ENCODE measurements at regions not wholly inside any gene's neighbourhood (a gene's known extent, or its start where the extent isn't known, plus 50 kb on each side); places are given as distances from the start of the nearest gene placed in this dataset.

GRCh38 chr4:13703096-13703495 is 75.6 kb upstream of the BOD1L1 start:
- no peak for DNase-seq (ENCODE audit: low spot score)
- no peak for ATAC-seq (ENCODE audit: low FRiP score)
- TF ChIP-seq, protein P1, sequence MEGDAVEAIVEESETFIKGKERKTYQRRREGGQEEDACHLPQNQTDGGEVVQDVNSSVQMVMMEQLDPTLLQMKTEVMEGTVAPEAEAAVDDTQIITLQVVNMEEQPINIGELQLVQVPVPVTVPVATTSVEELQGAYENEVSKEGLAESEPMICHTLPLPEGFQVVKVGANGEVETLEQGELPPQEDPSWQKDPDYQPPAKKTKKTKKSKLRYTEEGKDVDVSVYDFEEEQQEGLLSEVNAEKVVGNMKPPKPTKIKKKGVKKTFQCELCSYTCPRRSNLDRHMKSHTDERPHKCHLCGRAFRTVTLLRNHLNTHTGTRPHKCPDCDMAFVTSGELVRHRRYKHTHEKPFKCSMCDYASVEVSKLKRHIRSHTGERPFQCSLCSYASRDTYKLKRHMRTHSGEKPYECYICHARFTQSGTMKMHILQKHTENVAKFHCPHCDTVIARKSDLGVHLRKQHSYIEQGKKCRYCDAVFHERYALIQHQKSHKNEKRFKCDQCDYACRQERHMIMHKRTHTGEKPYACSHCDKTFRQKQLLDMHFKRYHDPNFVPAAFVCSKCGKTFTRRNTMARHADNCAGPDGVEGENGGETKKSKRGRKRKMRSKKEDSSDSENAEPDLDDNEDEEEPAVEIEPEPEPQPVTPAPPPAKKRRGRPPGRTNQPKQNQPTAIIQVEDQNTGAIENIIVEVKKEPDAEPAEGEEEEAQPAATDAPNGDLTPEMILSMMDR (IDR thresholded peaks at IDR 0.05): no peak

DNA sequence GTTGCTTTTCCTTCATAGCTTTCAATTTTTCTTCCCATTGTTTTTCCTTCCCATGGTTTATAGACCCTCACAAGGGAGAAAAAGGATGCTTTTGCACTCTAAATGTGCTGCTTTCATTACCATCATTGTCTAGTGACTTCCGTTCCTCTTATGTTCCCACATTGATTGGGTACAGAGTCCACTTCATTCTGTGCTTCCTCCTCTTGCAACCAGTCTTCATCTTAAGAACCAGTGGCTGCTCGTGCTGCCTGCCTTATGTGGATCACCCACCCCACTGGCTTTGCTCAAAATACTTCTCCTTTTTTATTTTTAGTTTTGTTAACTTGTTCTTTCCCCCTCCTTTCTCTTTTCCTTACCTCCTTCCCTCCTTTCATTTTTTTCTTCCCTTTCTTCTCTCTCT is 76.5 kb upstream of the BOD1L1 start:
- TF ChIP-seq, protein P1 (IDR thresholded peaks at IDR 0.05): no peak
- no peak for DNase-seq (ENCODE audit: low spot score)
- no peak for ATAC-seq (ENCODE audit: low FRiP score)

GRCh38 chr4:13704761-13705160 is 77.2 kb upstream of the BOD1L1 start:
- DNase-seq (ENCODE audit: low spot score) (no peak), ATAC-seq (ENCODE audit: low FRiP score) (no peak)
- TF ChIP-seq, protein P1 (IDR thresholded peaks at IDR 0.05): no peak

DNA sequence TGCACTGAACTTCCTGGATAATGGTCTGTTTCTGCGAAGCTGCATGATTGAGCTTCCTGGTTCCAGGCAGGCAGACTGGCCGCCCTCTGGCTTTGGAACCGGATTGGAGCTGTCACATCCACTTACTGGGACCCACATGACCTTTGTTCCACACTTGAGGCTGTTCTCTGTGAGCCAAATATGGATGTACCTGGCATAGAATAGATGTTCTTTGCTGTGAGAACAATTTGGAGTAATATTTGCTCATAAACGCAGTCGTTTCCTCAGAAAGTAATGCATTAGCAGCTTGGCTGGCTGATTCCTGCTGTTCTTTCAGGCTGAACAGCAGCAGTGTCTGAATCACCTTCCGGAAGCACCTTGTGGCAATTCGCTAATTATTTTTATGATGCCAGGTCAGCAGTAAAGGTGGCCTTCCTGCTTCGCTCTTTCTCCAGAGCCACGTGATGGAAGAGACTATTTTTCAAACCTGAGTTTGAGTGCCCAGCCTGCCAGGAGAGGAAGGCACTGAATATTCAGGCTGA is 78.1 kb upstream of the BOD1L1 start:
- TF ChIP-seq, protein P1 (IDR thresholded peaks at IDR 0.05): no peak
- DNase-seq (ENCODE audit: low spot score) (no peak), ATAC-seq (ENCODE audit: low FRiP score) (no peak)

GRCh38 chr4:13706120-13706519 is 78.6 kb upstream of the BOD1L1 start:
- TF ChIP-seq, protein P1 (IDR thresholded peaks at IDR 0.05): no peak
- no peak for ATAC-seq (ENCODE audit: low FRiP score)

GRCh38 chr4:13706716-13707115 is 79.2 kb upstream of the BOD1L1 start:
- no peak for ATAC-seq (ENCODE audit: low FRiP score)
- TF ChIP-seq, protein P1 (IDR thresholded peaks at IDR 0.05): no peak
- DNase-seq (ENCODE audit: low spot score): no peak

More at GRCh38 chr4:13706120-13706519, 78.6 kb upstream of the BOD1L1 start:
- DNase-seq (ENCODE audit: low spot score): no peak

GRCh38 chr4:13710246-13710885 is 82.8 kb upstream of the BOD1L1 start:
- TF ChIP-seq, protein P1 (IDR thresholded peaks at IDR 0.05): no peak
- DNase-seq (ENCODE audit: low spot score) (no peak), ATAC-seq (ENCODE audit: low FRiP score) (no peak)
